CD4-positive, CD25-positive, alpha-beta regulatory T cell (primary cell): ENCODE measurements at regions not wholly inside any gene's neighbourhood (a gene's known extent, or its start where the extent isn't known, plus 50 kb on each side); places are given as distances from the start of the nearest gene placed in this dataset.

ENCODE experiments used
- ATAC-seq, 2 donors: fragments of 150-1000 bp; cut with Tn5 transposase; one replicate each; pipeline ENCODE4 v1.10.0; 2021; ENCODE audit warnings: low read depth in 2 of 2, moderate number of reproducible peaks in 2 of 2, moderate library complexity in 1 of 2
- DNase-seq, 3 donors: peaks; one replicate each; pipeline versions ENCODE4 v3.0.0 to v3.0.0-alpha.2; 2012 to 2022; ENCODE audit warnings: mixed read lengths in 1 of 3
- H3K27ac ChIP-seq: one replicate; pipeline ENCODE4 v1.7.0; 2013; ENCODE audit warnings: mild to moderate bottlenecking, low read length; ENCODE audit not compliant: insufficient read depth, poor library complexity, severe bottlenecking
- H3K27me3 ChIP-seq: one replicate; pipeline ENCODE4 v1.7.0; 2013; ENCODE audit warnings: low read length; ENCODE audit not compliant: control insufficient read depth, insufficient read depth
- H3K36me3 ChIP-seq: one replicate; pipeline ENCODE4 v1.7.0; 2013; ENCODE audit warnings: mild to moderate bottlenecking, low read length, moderate library complexity; ENCODE audit not compliant: control insufficient read depth, insufficient read depth
- H3K4me1 ChIP-seq: 2 replicates; pipeline ENCODE4 v1.7.0; 2013; ENCODE audit warnings: mild to moderate bottlenecking, low read length; ENCODE audit not compliant: insufficient read depth, control insufficient read depth, poor library complexity, severe bottlenecking
- H3K4me3 ChIP-seq: one replicate; pipeline ENCODE4 v1.7.0; 2013; ENCODE audit warnings: low read depth, mild to moderate bottlenecking, low read length, moderate library complexity
- H3K9me3 ChIP-seq, 2 experiments: 1 replicate in 1 of 2; 2 replicates in 1 of 2; pipeline ENCODE4 v1.7.0; 2013; ENCODE audit warnings: low read length in 2 of 2, mild to moderate bottlenecking in 1 of 2, moderate library complexity in 1 of 2; ENCODE audit not compliant: control insufficient read depth in 2 of 2
- H3K27ac Mint-ChIP-seq, 3 donors: one replicate each; pipeline ENCODE4 v1.8.0; 2020 to 2022; ENCODE audit warnings: mild to moderate bottlenecking in 3 of 3, mixed read lengths in 3 of 3, moderate library complexity in 2 of 3
- H3K27me3 Mint-ChIP-seq: one replicate; pipeline ENCODE4 v1.8.0; 2022; ENCODE audit warnings: mild to moderate bottlenecking, mixed read lengths
- H3K36me3 Mint-ChIP-seq: one replicate; pipeline ENCODE4 v1.8.0; 2020; ENCODE audit warnings: mixed read lengths
- H3K4me1 Mint-ChIP-seq, 4 donors: one replicate each; pipeline ENCODE4 v1.8.0; 2020 to 2022; ENCODE audit warnings: mixed read lengths in 4 of 4, mild to moderate bottlenecking in 1 of 4
- H3K4me3 Mint-ChIP-seq, 4 donors: one replicate each; pipeline ENCODE4 v1.8.0; 2020 to 2022; ENCODE audit warnings: mild to moderate bottlenecking in 4 of 4, mixed read lengths in 4 of 4, moderate library complexity in 3 of 4
- H3K9me3 Mint-ChIP-seq, 7 donors: one replicate each; pipeline ENCODE4 v1.8.0; 2020 to 2022; ENCODE audit warnings: mixed read lengths in 7 of 7, mild to moderate bottlenecking in 3 of 7, moderate library complexity in 2 of 7

DNA sequence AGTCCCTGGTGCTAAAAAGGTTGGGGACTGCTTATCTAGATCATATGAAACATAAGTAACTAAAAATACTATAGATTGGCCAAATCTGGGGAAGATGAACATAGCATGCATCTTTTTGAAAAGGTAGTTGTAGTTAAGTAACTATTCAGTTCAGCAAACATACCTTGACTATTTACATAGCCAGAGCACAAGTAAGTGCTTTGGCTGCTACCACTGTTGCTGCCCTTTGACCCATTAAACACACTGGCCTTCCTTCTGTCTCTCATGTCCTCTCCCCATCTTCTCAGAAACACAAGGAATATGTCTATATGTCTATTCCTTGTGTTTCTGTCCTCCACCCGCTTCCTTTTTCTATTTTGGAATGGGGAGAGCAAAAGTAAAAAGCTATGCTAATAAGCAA, 87.9 kb upstream of the SPRY1 start:
- Mint-ChIP-seq H3K36me3 (peaks cover 59% of the 10 kb centered on the region), H3K4me3 (no peak overlapping the region), H3K4me1 (peaks cover 0 to 6% (median 0%) of the 10 kb centered on the region in 4 donors), H3K27ac (no peak overlapping the region), H3K27me3 (no peaks in the 10 kb centered on the region), H3K9me3 (peaks cover 0 to 4% (median 0%) of the 10 kb centered on the region in 7 donors)
- H3K27me3 ChIP-seq = no peaks in the 10 kb centered on the region
- H3K9me3 ChIP-seq = no peaks in the 10 kb centered on the region
- no peaks in the 10 kb centered on the region for H3K4me1 ChIP-seq
- DNase-seq = no peak
- no peak for ATAC-seq
- no peak overlapping the region for H3K4me3 ChIP-seq
- no peak overlapping the region for H3K27ac ChIP-seq
- H3K36me3 ChIP-seq = no peaks in the 10 kb centered on the region

DNA sequence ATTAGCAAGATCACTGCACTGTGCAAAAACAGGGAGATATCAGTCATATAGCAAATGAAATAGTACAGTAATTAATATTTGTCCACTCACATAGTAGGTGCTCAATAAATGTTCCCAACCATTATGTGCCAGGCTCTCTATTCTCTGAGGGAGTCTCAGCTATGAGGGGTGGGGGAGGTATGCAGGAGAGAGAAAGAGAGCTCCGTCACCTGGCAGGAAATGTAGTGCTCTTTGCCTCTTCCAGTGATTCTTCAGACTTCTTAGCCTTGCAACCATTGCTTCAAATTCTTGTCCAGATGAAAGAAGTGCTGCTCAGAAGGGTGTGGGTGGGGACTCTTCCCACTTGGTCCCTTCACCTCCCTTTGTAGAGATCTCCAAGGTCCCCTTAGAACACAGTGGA, 84.5 kb upstream of the SPRY1 start:
- Histone ChIP-seq H3K9me3 (no peaks in the 10 kb centered on the region), H3K4me3 (no peak overlapping the region), H3K36me3 (no peaks in the 10 kb centered on the region), H3K4me1 (no peaks in the 10 kb centered on the region), H3K27me3 (no peaks in the 10 kb centered on the region), H3K27ac (no peak overlapping the region)
- Mint-ChIP-seq H3K36me3 (peaks cover 55% of the 10 kb centered on the region), H3K9me3 (peaks cover 0 to 4% (median 0%) of the 10 kb centered on the region in 7 donors), H3K27ac (no peak overlapping the region), H3K27me3 (no peaks in the 10 kb centered on the region), H3K4me1 (no peaks in the 10 kb centered on the region), H3K4me3 (no peak overlapping the region)
- DNase-seq (no peak), ATAC-seq (no peak)

DNA sequence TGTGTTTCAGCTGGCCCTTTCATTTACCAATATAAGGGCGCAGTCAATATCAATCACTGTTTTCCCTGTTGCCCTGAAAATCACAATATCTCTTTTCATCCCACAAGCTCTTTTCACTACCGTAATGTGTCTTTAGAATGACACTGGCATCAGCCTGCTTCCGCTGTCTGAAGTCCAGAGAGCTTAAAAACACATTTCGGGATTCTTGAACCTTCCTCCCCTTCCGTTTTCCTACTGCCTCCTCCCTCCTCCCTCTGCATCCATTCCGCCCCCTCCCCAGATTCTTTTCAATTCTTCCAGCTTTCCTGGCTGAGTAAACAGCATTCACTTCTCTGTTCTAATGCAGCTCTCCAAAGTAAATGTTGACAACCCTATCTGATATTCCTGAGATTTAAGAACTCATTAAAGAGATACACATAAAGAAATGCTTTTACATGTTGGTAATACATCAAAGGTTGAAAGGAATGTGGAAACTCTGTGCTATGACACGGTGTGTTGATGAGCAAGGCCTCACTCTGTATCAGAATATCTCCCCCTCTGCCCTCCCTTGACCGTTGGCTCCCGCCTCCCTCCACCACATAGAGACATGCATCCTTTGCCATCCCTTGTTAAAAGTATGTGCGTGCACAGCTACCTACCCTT, 83.5 kb upstream of the SPRY1 start:
- no peak for ATAC-seq
- no peaks in the 10 kb centered on the region for H3K4me1 Mint-ChIP-seq

DNA sequence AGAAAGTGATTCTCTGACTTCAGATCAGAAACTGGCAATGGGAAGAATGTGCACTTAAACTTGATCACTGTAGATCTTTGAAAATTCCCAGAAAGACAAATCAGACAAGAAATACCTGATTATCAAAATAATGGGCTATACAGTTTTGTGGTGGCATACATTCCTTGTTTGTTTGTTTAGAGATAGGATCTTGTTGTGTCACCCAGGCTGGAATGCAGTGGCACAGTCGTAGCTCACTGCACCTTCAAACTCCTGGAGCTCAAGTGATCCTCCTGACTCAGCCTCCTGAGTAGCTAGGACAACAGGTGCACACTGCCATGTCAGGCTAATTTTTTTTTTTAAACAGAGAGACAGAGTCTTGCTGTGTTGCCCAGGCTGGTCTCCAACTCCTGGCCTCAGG, 81.0 kb upstream of the SPRY1 start:
- DNase-seq (no peak), ATAC-seq (no peak)
- H3K27me3 Mint-ChIP-seq = no peaks in the 10 kb centered on the region
- H3K27ac Mint-ChIP-seq = no peak overlapping the region
- no peak overlapping the region for H3K4me3 Mint-ChIP-seq
- no peak overlapping the region for H3K27ac ChIP-seq
- no peaks in the 10 kb centered on the region for H3K4me1 ChIP-seq
- no peak overlapping the region for H3K4me3 ChIP-seq
- H3K36me3 Mint-ChIP-seq = peaks cover 51% of the 10 kb centered on the region
- peaks cover 0 to 26% (median 9%) of the 10 kb centered on the region in 7 donors for H3K9me3 Mint-ChIP-seq
- no peaks in the 10 kb centered on the region for H3K27me3 ChIP-seq
- no peaks in the 10 kb centered on the region for H3K4me1 Mint-ChIP-seq
- peaks cover 5 to 8% of the 10 kb centered on the region in 2 experiments for H3K9me3 ChIP-seq
- H3K36me3 ChIP-seq = no peaks in the 10 kb centered on the region

More for the DNA sequence above, 83.5 kb upstream of the SPRY1 start:
- DNase-seq = no peak
- H3K36me3 Mint-ChIP-seq = peaks cover 62% of the 10 kb centered on the region
- no peaks in the 10 kb centered on the region for H3K27me3 Mint-ChIP-seq
- no peaks in the 10 kb centered on the region for H3K9me3 ChIP-seq
- no peak overlapping the region for H3K27ac ChIP-seq
- no peaks in the 10 kb centered on the region for H3K27me3 ChIP-seq
- H3K27ac Mint-ChIP-seq = no peak overlapping the region
- H3K9me3 Mint-ChIP-seq = peaks cover 0 to 8% (median 5%) of the 10 kb centered on the region in 7 donors
- H3K4me3 ChIP-seq = no peak overlapping the region
- H3K4me3 Mint-ChIP-seq = no peak overlapping the region
- H3K36me3 ChIP-seq = no peaks in the 10 kb centered on the region
- H3K4me1 ChIP-seq = no peaks in the 10 kb centered on the region

DNA sequence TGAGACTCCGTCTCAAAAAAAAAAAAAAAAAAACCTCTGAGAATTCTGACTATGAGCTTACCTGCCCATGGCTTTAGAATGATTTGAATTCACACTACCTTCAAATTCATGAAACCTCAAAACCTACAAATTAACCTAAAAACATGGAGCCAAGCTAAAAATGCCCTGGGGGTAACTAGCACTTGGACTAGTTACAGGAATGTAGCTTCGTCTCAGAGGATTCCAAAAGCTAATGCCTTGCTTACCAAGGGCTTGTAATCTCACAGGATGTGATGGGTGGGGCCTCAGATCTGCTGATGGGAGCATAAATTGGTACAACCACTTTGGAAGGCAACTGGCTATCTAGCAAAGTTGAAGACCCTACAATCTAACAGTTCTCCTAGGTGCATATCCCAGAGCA, 79.4 kb upstream of the SPRY1 start:
- Histone ChIP-seq H3K27ac (no peak overlapping the region), H3K4me1 (no peaks in the 10 kb centered on the region), H3K9me3 (peaks cover 8 to 22% of the 10 kb centered on the region in 2 experiments), H3K4me3 (no peak overlapping the region), H3K27me3 (no peaks in the 10 kb centered on the region), H3K36me3 (no peaks in the 10 kb centered on the region)
- H3K4me1 Mint-ChIP-seq = no peaks in the 10 kb centered on the region
- no peak for DNase-seq
- H3K27ac Mint-ChIP-seq = no peak overlapping the region
- H3K36me3 Mint-ChIP-seq = peaks cover 42% of the 10 kb centered on the region
- H3K9me3 Mint-ChIP-seq = peaks cover 0 to 39% (median 19%) of the 10 kb centered on the region in 7 donors
- no peak overlapping the region for H3K4me3 Mint-ChIP-seq
- no peaks in the 10 kb centered on the region for H3K27me3 Mint-ChIP-seq
- ATAC-seq = no peak

DNA sequence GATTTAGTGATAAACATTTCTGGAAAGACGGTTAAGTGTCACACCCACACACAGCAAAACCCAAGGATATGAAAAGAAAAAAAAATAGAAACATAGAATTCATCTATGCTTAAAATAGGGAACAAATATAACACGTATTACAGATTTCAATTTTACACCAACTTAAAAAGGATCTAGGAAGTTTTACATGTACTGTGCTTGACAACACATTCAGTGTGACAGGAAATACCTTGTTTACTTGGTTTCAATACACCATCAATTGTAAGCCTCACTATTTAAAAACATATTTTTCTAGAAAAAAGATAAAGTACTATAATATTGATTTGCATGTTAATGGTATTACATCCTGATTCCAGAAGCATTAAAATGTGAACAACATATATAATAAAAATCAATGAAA, 77.0 kb upstream of the SPRY1 start:
- Histone ChIP-seq H3K27ac (no peak overlapping the region), H3K9me3 (peaks cover 20 to 23% of the 10 kb centered on the region in 2 experiments), H3K36me3 (no peaks in the 10 kb centered on the region), H3K4me1 (no peaks in the 10 kb centered on the region), H3K4me3 (no peak overlapping the region), H3K27me3 (no peaks in the 10 kb centered on the region)
- Mint-ChIP-seq H3K27me3 (no peaks in the 10 kb centered on the region), H3K4me1 (no peaks in the 10 kb centered on the region), H3K9me3 (peaks cover 0 to 54% (median 25%) of the 10 kb centered on the region in 7 donors), H3K27ac (no peak overlapping the region), H3K4me3 (no peak overlapping the region), H3K36me3 (peaks cover 21% of the 10 kb centered on the region)
- ATAC-seq (no peak), DNase-seq (no peak)

DNA sequence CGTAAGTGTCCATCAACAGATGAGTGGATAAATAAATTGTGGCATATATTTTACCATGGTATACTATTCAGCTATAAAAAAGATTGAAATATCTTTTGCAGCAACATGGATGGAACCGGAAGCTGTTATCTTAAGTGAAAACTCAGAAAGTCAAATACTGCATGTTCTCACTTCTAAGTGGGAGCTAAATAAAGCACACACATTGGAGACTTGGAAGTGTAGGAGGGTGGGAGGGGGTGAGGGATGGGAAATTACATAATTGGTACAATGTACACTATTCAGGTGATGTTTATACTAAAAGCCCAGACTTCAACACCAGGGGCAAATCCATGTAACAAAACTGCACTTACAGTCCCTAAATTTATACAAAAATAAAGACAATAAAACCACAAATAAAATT, 72.6 kb upstream of the SPRY1 start:
- Histone ChIP-seq H3K4me1 (no peaks in the 10 kb centered on the region), H3K4me3 (no peak overlapping the region), H3K27ac (no peak overlapping the region), H3K27me3 (no peaks in the 10 kb centered on the region), H3K9me3 (peaks cover 20 to 23% of the 10 kb centered on the region in 2 experiments), H3K36me3 (no peaks in the 10 kb centered on the region)
- H3K27ac Mint-ChIP-seq = no peak overlapping the region
- peaks cover 2 to 44% (median 19%) of the 10 kb centered on the region in 7 donors for H3K9me3 Mint-ChIP-seq
- no peaks in the 10 kb centered on the region for H3K36me3 Mint-ChIP-seq
- ATAC-seq (no peak), DNase-seq (no peak)
- H3K4me1 Mint-ChIP-seq = no peaks in the 10 kb centered on the region
- H3K4me3 Mint-ChIP-seq = no peak overlapping the region
- no peaks in the 10 kb centered on the region for H3K27me3 Mint-ChIP-seq

DNA sequence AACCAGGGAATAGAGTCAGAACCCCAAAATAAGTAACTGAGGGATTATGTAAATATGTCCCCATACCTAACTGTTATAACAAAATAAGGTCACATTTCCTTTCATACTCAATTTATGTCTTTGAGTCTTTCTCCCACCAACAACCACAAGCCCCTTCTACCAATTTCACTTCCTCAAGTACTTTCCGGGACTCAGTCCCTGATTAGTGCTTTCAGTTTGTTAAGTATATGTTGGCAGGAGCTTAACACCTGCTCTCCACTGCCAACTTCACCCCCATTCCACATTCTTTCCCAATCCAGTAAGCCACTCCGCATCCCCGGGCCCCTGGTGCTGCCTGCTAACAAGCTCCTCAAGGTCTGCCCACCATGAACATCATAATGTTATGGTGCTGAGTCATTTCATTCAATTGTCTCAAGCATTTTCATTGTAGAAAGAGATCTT, 71.3 kb upstream of the SPRY1 start:
- no peak overlapping the region for H3K27ac Mint-ChIP-seq
- ATAC-seq (no peak), DNase-seq (no peak)
- H3K36me3 Mint-ChIP-seq = no peaks in the 10 kb centered on the region
- Histone ChIP-seq H3K36me3 (no peaks in the 10 kb centered on the region), H3K4me1 (no peaks in the 10 kb centered on the region), H3K9me3 (peaks cover 15 to 18% of the 10 kb centered on the region in 2 experiments), H3K4me3 (no peak overlapping the region), H3K27me3 (no peaks in the 10 kb centered on the region), H3K27ac (no peak overlapping the region)
- H3K4me1 Mint-ChIP-seq = no peaks in the 10 kb centered on the region
- H3K4me3 Mint-ChIP-seq = no peak overlapping the region
- H3K9me3 Mint-ChIP-seq = peaks cover 2 to 35% (median 20%) of the 10 kb centered on the region in 7 donors
- no peaks in the 10 kb centered on the region for H3K27me3 Mint-ChIP-seq
